ENCODE measurements at regions not wholly inside any gene's neighbourhood (a gene's known extent, or its start where the extent isn't known, plus 50 kb on each side); places are given as distances from the start of the nearest gene placed in this dataset.

- TF ChIP-seq CTCF (conservative IDR thresholded peaks at IDR 0.05) (no peak), ZFX (IDR thresholded peaks at IDR 0.05) (no peak)
- no peak overlapping the region for H3K27ac ChIP-seq
Measured at GRCh38 chr5:5980538-5980895, 397.8 kb downstream of the MED10 start.

- H3K27ac ChIP-seq, result no peak overlapping the region
- TF ChIP-seq CTCF (conservative IDR thresholded peaks at IDR 0.05), result no peak
- no peak for TF ChIP-seq ZFX (IDR thresholded peaks at IDR 0.05)
Measured at GRCh38 chr5:5979761-5980537, 398.4 kb downstream of the MED10 start.

- TF ChIP-seq CTCF (conservative IDR thresholded peaks at IDR 0.05) (no peak), ZFX (IDR thresholded peaks at IDR 0.05) (no peak)
- H3K27ac ChIP-seq, result no peak overlapping the region
Measured at GRCh38 chr5:5979377-5979760, 399.0 kb downstream of the MED10 start.

GRCh38 chr5:5978501-5979376 is 399.6 kb downstream of the MED10 start:
- H3K27ac ChIP-seq, result no peak overlapping the region
- no peak for TF ChIP-seq CTCF (conservative IDR thresholded peaks at IDR 0.05)
- no peak for TF ChIP-seq ZFX (IDR thresholded peaks at IDR 0.05)

GRCh38 chr5:5971203-5971602 is 407.1 kb downstream of the MED10 start:
- TF ChIP-seq CTCF (conservative IDR thresholded peaks at IDR 0.05), result no peak
- no peak overlapping the region for H3K27ac ChIP-seq

GRCh38 chr5:5969942-5970483 is 408.3 kb downstream of the MED10 start:
- TF ChIP-seq ZFX (IDR thresholded peaks at IDR 0.05) (no peak), CTCF (conservative IDR thresholded peaks at IDR 0.05) (no peak)
- no peak overlapping the region for H3K27ac ChIP-seq

GRCh38 chr5:5968981-5969380 is 409.4 kb downstream of the MED10 start:
- H3K27ac ChIP-seq, result no peak overlapping the region
- TF ChIP-seq CTCF (conservative IDR thresholded peaks at IDR 0.05), result no peak
- no peak for TF ChIP-seq ZFX (IDR thresholded peaks at IDR 0.05)
